SH-SY5Y (cell line): ENCODE measurements at regions not wholly inside any gene's neighbourhood (a gene's known extent, or its start where the extent isn't known, plus 50 kb on each side); places are given as distances from the start of the nearest gene placed in this dataset.

Experiments used
- GATA2 ChIP-seq: IDR thresholded peaks from 2 replicates; pipeline ENCODE4 v1.6.1; 2011; ENCODE audit warnings: mild to moderate bottlenecking, low read depth, low read length
- GATA3 ChIP-seq: IDR thresholded peaks from 2 replicates; pipeline ENCODE4 v1.6.1; 2011; ENCODE audit warnings: low read depth, mild to moderate bottlenecking, low read length, moderate library complexity

- TF ChIP-seq GATA3 (no peak), GATA2 (no peak)
These were observed 122.6 kb upstream of the KLF4 start for GRCh38 chr9:107612136-107612535.
